Fibroblast of lung (primary cell): ENCODE measurements at regions not wholly inside any gene's neighbourhood (a gene's known extent, or its start where the extent isn't known, plus 50 kb on each side); places are given as distances from the start of the nearest gene placed in this dataset.

ENCODE experiments used
- CTCF ChIP-seq, 2 donors: IDR thresholded peaks in 1 of 2; conservative IDR thresholded peaks in 1 of 2; 1 replicate in 1 of 2; 2 replicates in 1 of 2; pipeline ENCODE4 v1.5.1; 2011 to 2012; ENCODE audit warnings: low read length in 2 of 2, control low read depth in 1 of 2, inconsistent platforms in 1 of 2, low read depth in 1 of 2, mild to moderate bottlenecking in 1 of 2
- EZH2 ChIP-seq: IDR thresholded peaks from 2 replicates; pipeline ENCODE4 v1.5.1; 2012; ENCODE audit warnings: low read length, control low read depth, mild to moderate bottlenecking; ENCODE audit errors: missing control alignments

DNA sequence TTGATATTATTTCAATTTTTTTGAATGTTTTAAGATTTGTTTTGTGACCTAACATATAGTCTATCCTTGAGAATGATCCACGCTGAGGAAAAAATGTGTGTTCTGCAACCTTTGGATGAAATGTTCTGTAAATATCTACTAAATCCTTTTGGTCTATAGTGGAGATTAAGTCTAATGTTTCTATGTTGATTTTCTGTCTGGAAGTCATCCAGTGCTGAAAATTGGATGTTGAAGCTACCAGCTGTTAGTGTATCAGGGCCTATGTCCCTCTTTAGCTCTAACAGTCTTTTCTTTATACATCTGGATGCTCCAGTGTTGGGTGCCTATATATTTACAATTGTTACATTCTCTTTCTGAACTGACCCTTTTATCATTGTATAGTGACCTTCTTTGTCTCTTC lies 422.3 kb downstream of the TMEM232 start:
- no peak for TF ChIP-seq CTCF (conservative IDR thresholded peaks at IDR 0.05 in 1 of 2, IDR thresholded peaks at IDR 0.05 in 1 of 2; ENCODE audit: low read depth in 1 of 2, low read length in 2 of 2)
- no peak for TF ChIP-seq EZH2
